PC-3 (cell line): ENCODE measurements at regions not wholly inside any gene's neighbourhood (a gene's known extent, or its start where the extent isn't known, plus 50 kb on each side); places are given as distances from the start of the nearest gene placed in this dataset.

Experiments used
- EZH2 ChIP-seq: fragments of 300-600 bp; sonication (generic); IDR thresholded peaks from one replicate; pipeline ENCODE4 v1.6.1; 2017; ENCODE audit warnings: antibody characterized with exemption, mild to moderate bottlenecking, low read length; ENCODE audit not compliant: unreplicated experiment
- EZH2phosphoT487 ChIP-seq: fragments of 300-600 bp; sonication (generic); IDR thresholded peaks from 2 replicates; pipeline ENCODE4 v1.6.1; 2018; ENCODE audit warnings: mild to moderate bottlenecking, antibody characterized with exemption, low read length, borderline replicate concordance
- TF ChIP-seq, protein P1 (sequence below): fragments of 300-600 bp; sonication (generic); conservative IDR thresholded peaks from 2 replicates; pipeline ENCODE4 v1.5.1; 2017; ENCODE audit warnings: antibody characterized with exemption, low read depth, mild to moderate bottlenecking, low read length

- TF ChIP-seq, protein P1, sequence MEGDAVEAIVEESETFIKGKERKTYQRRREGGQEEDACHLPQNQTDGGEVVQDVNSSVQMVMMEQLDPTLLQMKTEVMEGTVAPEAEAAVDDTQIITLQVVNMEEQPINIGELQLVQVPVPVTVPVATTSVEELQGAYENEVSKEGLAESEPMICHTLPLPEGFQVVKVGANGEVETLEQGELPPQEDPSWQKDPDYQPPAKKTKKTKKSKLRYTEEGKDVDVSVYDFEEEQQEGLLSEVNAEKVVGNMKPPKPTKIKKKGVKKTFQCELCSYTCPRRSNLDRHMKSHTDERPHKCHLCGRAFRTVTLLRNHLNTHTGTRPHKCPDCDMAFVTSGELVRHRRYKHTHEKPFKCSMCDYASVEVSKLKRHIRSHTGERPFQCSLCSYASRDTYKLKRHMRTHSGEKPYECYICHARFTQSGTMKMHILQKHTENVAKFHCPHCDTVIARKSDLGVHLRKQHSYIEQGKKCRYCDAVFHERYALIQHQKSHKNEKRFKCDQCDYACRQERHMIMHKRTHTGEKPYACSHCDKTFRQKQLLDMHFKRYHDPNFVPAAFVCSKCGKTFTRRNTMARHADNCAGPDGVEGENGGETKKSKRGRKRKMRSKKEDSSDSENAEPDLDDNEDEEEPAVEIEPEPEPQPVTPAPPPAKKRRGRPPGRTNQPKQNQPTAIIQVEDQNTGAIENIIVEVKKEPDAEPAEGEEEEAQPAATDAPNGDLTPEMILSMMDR, result no peak
- TF ChIP-seq EZH2, result no peak
- no peak for TF ChIP-seq EZH2phosphoT487
Observed at GRCh38 chr2:10184421-10184820, 61.9 kb downstream of the RRM2 start.
